Thyroid gland (tissue), 4 donors: ENCODE measurements at regions not wholly inside any gene's neighbourhood (a gene's known extent, or its start where the extent isn't known, plus 50 kb on each side); places are given as distances from the start of the nearest gene placed in this dataset.

Source experiments
- CTCF ChIP-seq, 6 experiments: fragments of 200-600 bp in 3 of 6; fragments of 450-650 bp in 3 of 6; sonication (generic) in 3 of 6; IDR thresholded peaks; one replicate each; pipeline ENCODE4 v1.5.1; 2016 to 2019; ENCODE audit warnings: antibody characterized with exemption in 6 of 6, mild to moderate bottlenecking in 2 of 6, inconsistent platforms in 1 of 6, moderate library complexity in 1 of 6
- POLR2A ChIP-seq, 2 donors: fragments of 450-650 bp; IDR thresholded peaks; one replicate each; pipeline ENCODE4 v1.6.1; 2017; ENCODE audit warnings: antibody characterized with exemption in 2 of 2, mild to moderate bottlenecking in 2 of 2, moderate library complexity in 1 of 2

- TF ChIP-seq CTCF (IDR thresholded peaks at IDR 0.05) = no peak
- TF ChIP-seq POLR2A (IDR thresholded peaks at IDR 0.05) = no peak
Observed at GRCh38 chr6:112835078-112835477, 487.9 kb downstream of the RFPL4B start.
